ENCODE measurements at regions not wholly inside any gene's neighbourhood (a gene's known extent, or its start where the extent isn't known, plus 50 kb on each side); places are given as distances from the start of the nearest gene placed in this dataset.

- TF ChIP-seq CTCF (conservative IDR thresholded peaks at IDR 0.05; ENCODE audit: low read depth, low read length) = no peak
- TF ChIP-seq EZH2 (IDR thresholded peaks at IDR 0.05; ENCODE audit: low read length, unreplicated experiment) = no peak
- TF ChIP-seq EZH2phosphoT487 (IDR thresholded peaks at IDR 0.05; ENCODE audit: borderline replicate concordance, low read length) = no peak
These were observed 60.5 kb upstream of the TAB3 start for GRCh38 chrX:30949554-30949953.

Measured in PC-3 (cell line).